Stimulated activated CD8-positive, alpha-beta memory T cell treated with anti-CD3 and anti-CD28 coated beads, Interleukin-2, amount 100 ng/mL, for 1 hour (primary cell): ENCODE measurements at regions not wholly inside any gene's neighbourhood (a gene's known extent, or its start where the extent isn't known, plus 50 kb on each side); places are given as distances from the start of the nearest gene placed in this dataset.

Experiments used
- DNase-seq, 2 donors: peaks; one replicate each; pipeline ENCODE4 v3.0.0-alpha.2; 2020; ENCODE audit warnings: low read depth in 2 of 2

DNA sequence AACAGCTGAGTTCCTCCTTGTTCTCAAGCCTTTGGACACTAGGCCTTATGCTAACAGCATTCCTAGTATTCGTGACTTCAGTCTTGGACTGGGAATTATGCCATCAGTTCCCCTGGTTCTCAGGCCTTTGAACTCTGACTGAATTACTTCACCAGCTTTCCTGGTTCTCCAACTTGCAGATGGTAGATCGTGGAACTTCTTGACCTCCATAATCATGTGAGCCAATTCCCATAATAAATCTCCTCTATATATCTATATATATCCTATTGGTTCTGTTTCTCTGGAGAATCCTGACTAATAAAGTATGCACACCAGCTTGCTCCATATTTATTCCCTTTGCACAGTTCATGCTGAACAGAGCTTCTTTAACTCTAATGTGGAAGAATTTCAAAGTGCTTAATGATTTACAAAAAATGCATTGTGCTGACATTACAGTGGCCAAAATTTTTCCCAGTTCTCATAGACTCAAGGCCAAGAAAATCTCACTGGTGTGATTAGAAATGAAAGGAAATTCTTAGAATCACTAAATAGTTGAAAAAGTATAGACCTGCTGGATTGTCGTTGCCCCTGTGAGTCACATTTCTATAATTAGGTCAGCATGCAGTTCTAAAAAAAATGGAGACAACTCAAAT is 462.9 kb upstream of the ADAMTS5 start:
- DNase-seq = no peak

GRCh38 chr21:27426196-27426595 is 459.3 kb upstream of the ADAMTS5 start:
- DNase-seq = no peak

- DNase-seq = no peak
Measured at GRCh38 chr21:27425574-27425973, 458.7 kb upstream of the ADAMTS5 start.

GRCh38 chr21:27425172-27425571 is 458.3 kb upstream of the ADAMTS5 start:
- no peak for DNase-seq

DNA sequence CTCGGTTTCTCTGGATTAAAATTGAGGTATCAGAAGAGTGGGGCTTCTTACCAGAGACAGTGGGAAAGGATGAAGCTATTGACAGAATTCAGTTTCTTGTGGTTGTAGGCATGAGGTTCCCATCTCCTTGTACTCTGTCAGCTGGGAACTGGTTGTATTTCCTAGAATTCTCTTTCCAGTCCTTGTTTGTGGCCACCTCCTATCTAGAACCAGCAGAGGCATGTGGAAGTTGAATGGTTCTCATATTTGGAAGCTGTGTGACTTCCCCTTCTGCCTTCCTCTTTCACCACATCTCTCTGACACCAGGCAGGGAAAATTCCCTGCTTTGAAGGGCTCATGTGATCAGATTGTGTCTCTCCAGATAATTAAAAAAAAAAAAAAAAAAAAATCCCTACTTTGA is 457.7 kb upstream of the ADAMTS5 start:
- no peak for DNase-seq

DNA sequence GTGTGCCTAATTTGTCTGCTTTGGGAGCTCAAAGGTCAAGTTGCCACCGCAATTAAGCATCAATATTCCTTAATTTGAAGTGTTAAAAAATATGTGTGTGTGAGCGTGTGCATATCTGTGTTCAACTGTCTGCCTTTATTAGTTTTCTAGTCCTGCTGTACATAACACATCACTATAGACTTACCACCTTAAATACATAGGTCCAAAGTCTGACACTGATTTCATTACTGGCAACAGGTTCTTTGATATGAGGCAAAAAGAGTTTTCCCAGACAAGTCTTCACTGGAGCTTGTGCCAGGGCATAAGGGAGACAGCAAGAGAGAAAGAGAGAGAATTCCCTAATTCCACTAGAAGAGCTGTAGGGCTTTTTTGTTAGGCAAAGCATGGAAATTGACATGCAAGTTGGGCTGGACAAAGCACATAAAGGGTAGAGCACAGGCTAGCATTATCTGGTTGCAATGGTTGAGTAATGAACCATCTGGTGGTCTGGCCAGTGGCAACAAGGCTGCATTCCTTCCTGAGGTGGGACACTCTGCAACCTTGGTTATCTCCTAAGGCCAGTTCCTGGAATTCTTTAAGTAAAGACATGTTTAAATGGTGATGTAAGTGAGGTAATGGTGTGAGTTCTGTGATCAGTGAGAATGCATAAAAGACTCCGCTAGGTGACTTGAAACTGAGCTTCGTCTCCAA is 457.2 kb upstream of the ADAMTS5 start:
- DNase-seq = no peak

- DNase-seq = no peak
Measured at GRCh38 chr21:27423038-27423437, 456.1 kb upstream of the ADAMTS5 start.

DNA sequence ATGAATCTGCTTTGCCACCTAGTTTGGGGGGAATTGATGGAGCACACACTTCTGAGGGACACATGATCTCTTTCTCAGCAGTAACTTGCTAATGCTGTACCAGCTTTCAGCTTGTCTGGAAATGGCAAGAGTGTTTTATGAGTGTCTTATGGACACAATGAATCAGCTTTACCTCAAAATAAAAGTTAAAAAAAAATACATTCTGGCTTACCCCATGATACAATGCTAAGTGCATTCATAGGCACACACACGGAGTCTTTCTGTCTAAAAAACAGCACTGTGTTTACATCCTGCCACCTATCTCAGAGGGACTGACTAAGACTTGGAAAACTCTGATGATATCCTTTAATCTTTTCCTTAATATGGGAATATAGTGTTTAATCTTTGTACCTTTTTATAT is 455.5 kb upstream of the ADAMTS5 start:
- no peak for DNase-seq

GRCh38 chr21:27421654-27422053 is 454.8 kb upstream of the ADAMTS5 start:
- no peak for DNase-seq

- no peak for DNase-seq
Measured at GRCh38 chr21:27419153-27419552, 452.3 kb upstream of the ADAMTS5 start.

DNA sequence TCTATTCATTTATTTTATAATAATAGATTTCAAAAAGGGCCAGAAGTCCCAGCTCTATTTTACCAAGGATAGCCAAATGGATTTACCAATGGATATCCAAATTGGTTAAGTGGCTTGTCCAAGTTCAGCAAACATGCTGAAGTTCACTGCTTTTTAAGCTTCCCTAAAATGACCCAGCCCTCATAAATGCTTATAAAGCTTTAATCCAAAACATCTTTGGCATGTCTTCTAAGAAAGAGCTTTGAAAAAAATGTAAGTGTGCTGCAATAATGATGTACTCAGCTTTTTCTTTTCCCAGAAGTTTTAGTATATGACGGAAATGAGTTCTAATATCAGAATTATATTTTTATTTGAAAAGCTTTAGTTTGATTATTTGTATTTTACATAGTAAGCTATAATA is 451.5 kb upstream of the ADAMTS5 start:
- DNase-seq = no peak

DNA sequence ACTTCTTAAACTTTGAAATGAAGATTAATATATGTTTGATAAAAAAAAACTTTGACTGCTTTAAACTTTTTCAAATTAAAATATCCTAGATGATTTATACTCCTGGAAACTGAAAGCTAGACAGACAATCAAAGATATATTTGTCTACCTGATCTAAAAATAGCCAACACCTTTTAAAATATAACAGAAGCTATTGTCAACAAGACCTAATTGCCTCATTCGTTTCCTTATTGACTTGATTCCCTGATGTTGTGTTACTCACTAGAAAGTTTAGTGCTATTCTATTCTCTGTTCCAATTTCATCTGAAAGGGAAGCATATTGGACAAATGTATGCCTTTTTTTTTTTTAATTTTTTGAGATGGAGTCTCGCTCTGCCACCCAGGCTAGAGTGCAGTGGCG is 445.6 kb upstream of the ADAMTS5 start:
- DNase-seq = no peak

DNA sequence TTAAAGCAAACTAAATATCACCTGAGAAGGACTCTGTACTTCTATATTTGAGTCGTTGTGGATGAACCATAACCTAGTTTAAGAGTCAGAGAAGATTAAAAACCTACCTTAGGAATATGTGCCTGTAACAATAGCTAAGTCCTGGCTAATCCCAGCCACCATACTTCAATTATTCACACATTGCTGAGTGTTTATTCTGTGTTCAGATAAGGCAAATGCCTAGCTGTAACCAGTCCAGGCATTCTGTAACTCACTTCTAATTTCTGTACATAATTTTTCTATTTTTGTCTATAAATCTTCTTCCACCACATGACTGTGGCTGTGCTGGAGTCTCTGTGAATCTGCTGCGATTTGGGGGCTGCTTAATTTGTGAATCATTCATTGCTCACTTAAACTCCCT is 441.9 kb upstream of the ADAMTS5 start:
- DNase-seq = no peak

- no peak for DNase-seq
Measured at GRCh38 chr21:27407271-27407670, 440.4 kb upstream of the ADAMTS5 start.

GRCh38 chr21:27406300-27407009 is 439.6 kb upstream of the ADAMTS5 start:
- DNase-seq = no peak

DNA sequence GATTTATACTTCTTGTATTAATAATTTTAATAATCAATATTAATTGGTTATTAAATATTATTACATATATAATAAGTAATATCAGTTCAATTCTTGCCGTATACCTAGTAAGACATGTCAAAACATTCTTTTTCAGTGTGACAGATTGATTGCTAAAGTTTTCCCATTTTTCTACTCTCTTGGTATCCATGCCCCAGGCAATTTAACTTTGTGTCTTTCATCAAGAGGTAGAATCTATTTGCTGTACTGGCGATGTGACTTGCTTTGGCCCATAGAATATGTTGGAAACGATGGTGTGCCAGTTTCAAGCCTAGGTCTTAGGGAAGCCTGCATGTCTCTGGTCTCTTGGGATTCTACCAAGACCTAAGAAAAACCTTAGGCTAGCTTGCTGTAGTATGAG is 436.1 kb upstream of the ADAMTS5 start:
- DNase-seq = no peak

GRCh38 chr21:27400045-27400444 is 433.2 kb upstream of the ADAMTS5 start:
- no peak for DNase-seq

- no peak for DNase-seq
Measured at GRCh38 chr21:27397578-27397977, 430.7 kb upstream of the ADAMTS5 start.

GRCh38 chr21:27393726-27394125 is 426.8 kb upstream of the ADAMTS5 start:
- DNase-seq = no peak

- DNase-seq = no peak
Measured at GRCh38 chr21:27391990-27392389, 425.1 kb upstream of the ADAMTS5 start.

- DNase-seq = no peak
Measured at GRCh38 chr21:27390384-27390783, 423.5 kb upstream of the ADAMTS5 start.

GRCh38 chr21:27388825-27389224 is 421.9 kb upstream of the ADAMTS5 start:
- no peak for DNase-seq

DNA sequence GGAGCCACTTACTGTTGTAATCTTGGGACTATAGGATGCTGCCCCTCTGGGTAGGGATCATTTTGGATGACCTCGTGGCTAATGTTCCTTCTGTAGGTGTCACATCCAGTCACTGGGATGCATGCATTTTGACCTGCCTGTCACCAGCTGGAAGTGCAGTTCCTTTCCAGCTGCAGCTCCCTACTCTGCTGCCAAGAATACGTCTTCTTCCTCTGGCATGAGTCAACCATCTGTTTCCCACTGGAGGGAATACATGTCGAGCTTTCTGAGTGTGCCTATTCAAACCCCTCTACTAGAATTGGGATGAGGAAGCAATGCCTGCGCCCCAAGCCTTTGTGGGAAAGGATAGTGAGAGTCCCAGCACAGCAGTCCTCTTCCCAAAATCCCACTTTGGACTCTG is 415.5 kb upstream of the ADAMTS5 start:
- DNase-seq = no peak
